ENCODE measurements at regions not wholly inside any gene's neighbourhood (a gene's known extent, or its start where the extent isn't known, plus 50 kb on each side); places are given as distances from the start of the nearest gene placed in this dataset.
"Not testable (repeated sequence)": the region's sequence is repeated elsewhere in the genome, so short reads cannot be mapped to it uniquely, and the experiment has no call there.

DNA sequence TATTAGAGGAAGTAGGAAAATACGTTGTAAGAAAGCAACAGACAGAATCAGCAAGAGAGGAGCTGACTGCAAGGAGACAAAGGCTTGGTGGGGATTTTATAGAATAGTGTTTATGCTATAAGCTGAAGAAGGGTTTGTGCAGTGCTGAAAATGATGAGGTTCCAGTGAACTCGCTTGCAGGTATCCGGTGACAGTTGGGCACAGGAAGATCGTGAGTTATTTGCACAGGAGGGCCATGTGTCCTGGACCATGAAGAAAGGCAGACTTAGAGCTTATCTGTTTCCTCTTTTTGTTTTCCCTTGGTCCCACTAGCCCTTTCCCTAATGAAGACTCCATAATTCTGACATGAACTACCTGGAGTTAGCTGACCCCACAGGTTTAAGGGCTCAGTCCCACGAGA is 61.4 kb downstream of the NXNL2 start:
- DNase-seq (ENCODE audit: low spot score): no peak

GRCh38 chr9:88604836-88605511 is 70.0 kb downstream of the NXNL2 start:
- no peak for DNase-seq (ENCODE audit: low spot score)

- DNase-seq (ENCODE audit: low spot score): peak; percentile 38
Observed at GRCh38 chr9:88605512-88606362, 70.8 kb downstream of the NXNL2 start.

DNA sequence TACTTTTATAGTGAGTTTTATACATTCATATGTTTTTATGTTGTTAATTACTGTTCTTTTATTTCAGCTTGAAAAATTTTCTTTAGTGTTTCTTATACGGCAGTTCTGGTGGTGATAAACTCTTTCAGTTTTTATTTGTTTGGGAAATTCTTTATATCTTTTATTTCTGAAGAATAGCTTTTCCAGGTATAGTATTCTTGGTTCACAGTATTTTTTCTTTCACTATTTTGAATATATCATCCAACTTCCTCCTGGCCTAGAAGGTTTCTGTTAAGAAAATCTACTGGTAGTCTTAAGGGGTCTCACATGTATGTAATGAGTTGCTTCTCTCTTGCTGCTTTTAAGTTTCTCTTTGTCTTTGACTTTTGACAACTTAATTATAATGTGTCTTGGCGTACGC is 79.4 kb downstream of the NXNL2 start:
- no peak for DNase-seq (ENCODE audit: low spot score)

GRCh38 chr9:88623698-88624097 is 88.7 kb downstream of the NXNL2 start:
- DNase-seq (ENCODE audit: low spot score): no peak

GRCh38 chr9:88628114-88628513 is 93.1 kb downstream of the NXNL2 start:
- no peak for DNase-seq (ENCODE audit: low spot score)

DNA sequence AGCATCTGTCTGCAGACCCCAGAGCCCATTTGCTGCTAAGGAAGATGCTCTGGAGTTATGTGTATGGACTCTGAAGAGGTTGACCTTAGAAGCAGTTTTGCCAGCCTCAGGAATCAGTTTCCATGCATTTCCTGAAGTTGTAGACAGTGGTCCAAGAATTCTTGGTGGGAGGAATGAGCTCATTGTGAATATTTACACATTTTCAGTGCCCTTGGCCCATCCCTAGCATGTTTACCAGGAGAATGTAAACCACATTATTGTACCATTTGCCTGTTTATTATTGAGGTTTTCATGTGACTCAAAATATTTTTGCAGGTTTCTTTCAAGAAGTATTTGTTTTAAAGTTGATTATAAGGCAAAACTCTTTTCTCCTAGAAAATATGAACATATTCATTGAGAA is 93.8 kb downstream of the NXNL2 start:
- no peak for DNase-seq (ENCODE audit: low spot score)

DNA sequence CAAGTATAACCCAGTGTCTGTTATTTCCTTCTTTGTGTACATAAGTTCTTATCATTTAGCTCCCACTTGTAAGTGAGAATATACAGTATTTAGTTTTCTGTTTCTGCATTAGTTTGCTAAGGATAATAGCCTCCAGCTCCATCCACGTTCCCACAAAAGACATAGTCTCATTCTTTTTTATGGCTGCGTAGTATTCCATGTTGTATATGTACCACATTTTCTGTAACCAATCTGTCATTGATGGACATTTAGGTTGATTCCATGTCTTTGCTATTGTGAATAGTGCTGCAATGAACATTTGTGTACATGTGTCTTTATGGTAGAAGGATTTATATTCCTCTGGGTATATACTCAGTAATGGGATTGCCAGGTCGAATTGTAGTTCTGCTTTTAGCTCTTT is 95.6 kb downstream of the NXNL2 start:
- not testable (repeated sequence) for DNase-seq (ENCODE audit: low spot score)

- no peak for DNase-seq (ENCODE audit: low spot score)
Observed at GRCh38 chr9:88635151-88635550, 100.2 kb downstream of the NXNL2 start.

DNA sequence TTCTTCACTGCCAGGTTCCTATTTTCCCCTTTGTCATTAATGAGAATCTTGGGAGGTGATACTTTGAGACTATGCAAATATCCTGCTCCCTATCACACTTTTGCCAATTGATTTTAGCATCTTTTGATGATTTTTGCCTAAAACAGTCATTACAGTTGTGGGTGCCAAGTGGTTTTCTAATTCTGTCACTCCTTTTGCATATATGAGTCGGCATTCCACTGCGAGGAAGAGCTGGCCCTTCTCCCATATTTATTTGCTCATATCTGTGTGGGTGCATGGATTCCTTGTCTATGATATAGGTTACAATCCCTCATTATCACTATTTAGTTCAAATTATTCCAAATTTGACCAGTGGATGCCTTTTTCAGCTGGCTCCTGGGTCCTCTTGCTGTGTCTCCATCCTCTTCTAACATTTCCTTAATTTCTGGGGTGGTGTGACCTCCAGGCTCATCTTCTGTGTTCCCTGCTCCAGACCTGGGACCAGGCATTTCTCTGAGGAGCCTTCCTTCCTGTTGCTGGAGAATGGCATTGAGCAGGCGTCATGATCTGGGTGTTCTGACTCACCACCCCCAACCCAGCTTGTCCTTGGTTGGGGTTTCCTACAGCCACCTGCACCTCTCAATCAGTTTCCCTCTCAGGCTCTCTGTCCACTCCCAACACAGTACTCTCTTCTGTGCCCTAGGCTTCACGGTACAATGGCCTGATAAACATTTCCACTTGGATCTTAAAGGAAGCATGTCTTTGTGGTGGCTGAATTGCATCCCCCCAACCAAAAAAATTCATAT is 106.7 kb downstream of the NXNL2 start:
- no peak for DNase-seq (ENCODE audit: low spot score)

GRCh38 chr9:88642336-88642735 is 107.4 kb downstream of the NXNL2 start:
- DNase-seq (ENCODE audit: low spot score): no peak

DNA sequence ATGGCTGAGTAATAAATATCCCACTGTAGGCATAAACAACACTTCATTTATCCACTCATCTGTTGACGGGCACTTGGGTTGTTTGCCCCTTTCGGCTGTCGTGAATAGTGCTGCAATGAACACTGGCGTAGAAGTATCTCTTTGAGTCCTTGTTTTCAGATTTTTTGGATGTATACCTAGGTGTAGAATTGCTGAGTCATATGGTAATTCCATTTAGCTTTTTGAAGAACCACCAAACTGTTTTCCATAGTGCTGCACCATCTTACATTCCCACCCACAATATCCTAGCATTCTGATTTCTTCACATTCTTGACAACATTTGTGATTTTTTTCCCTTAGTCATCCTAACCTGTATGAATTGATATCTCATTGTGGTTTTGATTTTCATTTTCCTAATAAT is 109.0 kb downstream of the NXNL2 start:
- no peak for DNase-seq (ENCODE audit: low spot score)

GRCh38 chr9:88645172-88645878 is 110.3 kb downstream of the NXNL2 start:
- DNase-seq (ENCODE audit: low spot score): no peak

- DNase-seq (ENCODE audit: low spot score): no peak
Observed at GRCh38 chr9:88645879-88646199, 110.9 kb downstream of the NXNL2 start.

- no peak for DNase-seq (ENCODE audit: low spot score)
Observed at GRCh38 chr9:88646539-88647300, 111.7 kb downstream of the NXNL2 start.

DNA sequence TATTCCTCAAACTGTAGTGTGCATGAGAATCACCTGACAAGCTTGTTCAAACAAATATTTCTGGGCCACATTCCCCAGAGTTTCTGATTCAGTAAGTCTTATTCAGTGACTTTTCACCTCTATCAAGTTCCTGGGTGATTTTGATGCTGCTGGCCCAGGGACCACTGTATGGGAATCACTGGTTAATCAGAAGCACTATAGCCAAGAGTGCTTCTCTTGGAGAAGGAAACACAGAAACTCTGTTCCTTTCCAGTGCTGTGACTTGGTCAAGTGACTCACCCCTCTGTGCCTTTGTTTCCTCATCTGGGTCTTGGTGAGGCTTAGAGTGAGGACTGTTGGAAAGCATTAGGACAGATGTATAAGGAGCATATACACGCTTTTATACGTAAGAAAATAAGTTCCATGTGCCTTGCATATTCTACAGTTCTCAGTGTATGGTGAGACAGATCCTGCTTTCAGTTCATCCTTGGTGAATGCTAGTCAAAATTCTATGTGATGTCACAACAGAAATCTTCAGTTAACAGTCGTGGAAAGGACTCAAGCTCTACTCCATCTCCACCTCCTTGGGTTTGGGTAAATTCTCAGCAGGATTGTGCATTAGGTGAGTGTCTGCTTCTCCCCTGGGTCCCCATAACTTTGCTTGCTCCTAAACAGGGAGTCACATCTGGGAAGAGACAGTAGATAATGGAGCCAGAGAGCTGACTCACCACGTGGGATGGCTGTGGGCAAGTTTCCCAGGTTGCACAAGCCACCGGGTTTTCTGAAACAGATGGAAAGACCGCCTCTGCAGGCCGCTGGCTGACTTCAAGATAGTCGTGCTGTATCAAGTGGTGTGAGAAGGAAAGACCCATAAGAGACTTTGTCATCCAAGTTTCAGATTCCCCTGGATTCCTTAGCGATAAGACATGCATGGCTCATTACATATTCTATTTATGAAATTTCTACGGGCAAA is 117.0 kb downstream of the NXNL2 start:
- DNase-seq (ENCODE audit: low spot score): peak; percentile 91

- DNase-seq (ENCODE audit: low spot score): no peak
Observed at GRCh38 chr9:88652876-88653275, 117.9 kb downstream of the NXNL2 start.

- no peak for DNase-seq (ENCODE audit: low spot score)
Observed at GRCh38 chr9:88653406-88653805, 118.4 kb downstream of the NXNL2 start.

DNA sequence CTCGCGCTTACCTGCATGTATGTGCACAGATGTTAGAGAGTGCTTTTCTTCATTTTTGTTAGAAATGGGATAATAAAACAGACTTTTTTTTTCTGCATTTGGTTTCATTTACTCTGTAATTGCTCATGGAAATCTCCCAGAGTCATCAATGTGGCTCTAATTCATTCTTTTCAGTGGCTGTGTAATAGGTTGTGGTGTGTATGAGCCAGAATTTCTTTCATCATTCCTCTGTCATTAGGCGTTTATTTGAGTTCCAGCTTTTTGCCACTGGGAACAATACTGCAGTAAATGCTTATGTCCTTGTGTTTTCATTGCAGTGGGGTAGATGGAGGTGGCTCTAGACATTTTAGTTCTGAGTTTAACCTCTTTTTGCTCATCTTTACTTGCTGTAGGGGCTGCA is 118.9 kb downstream of the NXNL2 start:
- DNase-seq (ENCODE audit: low spot score): no peak

- DNase-seq (ENCODE audit: low spot score): no peak
Observed at GRCh38 chr9:88657893-88658292, 122.9 kb downstream of the NXNL2 start.
